ENCODE measurements at regions not wholly inside any gene's neighbourhood (a gene's known extent, or its start where the extent isn't known, plus 50 kb on each side); places are given as distances from the start of the nearest gene placed in this dataset.
"Not testable (repeated sequence)": the region's sequence is repeated elsewhere in the genome, so short reads cannot be mapped to it uniquely, and the experiment has no call there.

DNA sequence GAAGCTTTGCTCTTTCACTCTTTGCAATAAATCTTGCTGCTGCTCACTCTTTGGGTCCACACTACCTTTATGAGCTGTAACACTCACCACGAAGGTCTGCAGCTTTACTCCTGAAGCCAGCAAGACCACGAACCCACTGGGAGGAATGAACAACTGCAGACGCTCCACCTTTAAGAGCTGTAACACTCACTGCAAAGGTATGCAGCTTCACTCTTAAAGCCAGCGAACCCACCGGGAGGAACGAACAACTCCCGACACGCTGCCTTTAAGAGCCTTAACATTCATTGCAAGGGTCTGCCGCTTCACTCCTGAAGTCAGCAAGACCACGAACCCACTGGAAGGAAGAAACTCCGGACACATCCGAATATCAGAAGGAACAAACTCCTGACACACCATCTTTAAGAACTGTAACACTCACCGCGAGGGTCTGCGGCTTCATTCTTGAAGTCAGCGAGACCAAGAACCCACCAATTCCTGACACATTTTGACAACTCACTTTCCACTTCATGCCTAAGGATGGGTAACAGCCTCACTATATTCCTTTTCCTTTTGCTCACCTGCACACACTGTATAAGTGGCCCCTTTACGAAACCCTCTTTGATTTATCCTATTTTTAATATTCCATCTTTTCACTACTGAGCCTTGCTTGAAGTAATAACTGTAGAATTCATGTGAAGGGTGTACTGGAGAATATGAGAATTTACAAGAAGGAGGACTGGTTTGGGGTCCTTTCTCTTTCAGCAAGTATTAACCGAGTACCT lies 103.2 kb downstream of the RGS2 start:
- H3K36me3 ChIP-seq (ENCODE audit: control insufficient read depth in 2 of 2, insufficient read depth in 2 of 2, low read length in 1 of 2); H4K20me1 ChIP-seq (ENCODE audit: control insufficient read depth, insufficient read depth); BruUV-seq (replicated peaks); H3K4me2 ChIP-seq (ENCODE audit: control insufficient read depth, insufficient read depth); H3K79me2 ChIP-seq (ENCODE audit: control insufficient read depth, insufficient read depth, low read length); intact Hi-C loops (cut with micrococcal nuclease; ENCODE audit: unreplicated experiment); H2AFZ ChIP-seq (ENCODE audit: control insufficient read depth, low read depth, low read length); H3K4me3 ChIP-seq; H3K9ac ChIP-seq (ENCODE audit: control insufficient read depth, insufficient read depth, low read length); FAIRE-seq; CTCF ChIA-PET; DNase-seq (ENCODE audit: low read depth, low spot score); POLR2A ChIA-PET; ATAC-seq; in situ Hi-C loops (cut with MboI); H3K27me3 ChIP-seq (replicated peaks in 1 of 2; ENCODE audit: control insufficient read depth in 2 of 2, insufficient read depth in 2 of 2, low read length in 1 of 2); H3K27ac ChIP-seq (ENCODE audit: control insufficient read depth, insufficient read depth); H3K4me1 ChIP-seq (ENCODE audit: control insufficient read depth, insufficient read depth, low read length); RAD21 ChIA-PET (ENCODE audit: unreplicated experiment); H3K9me3 ChIP-seq (replicated peaks; ENCODE audit: control insufficient read depth, insufficient read depth, low read length): not testable (repeated sequence)
- TF ChIP-seq NFYB (IDR thresholded peaks at IDR 0.05; ENCODE audit: insufficient read depth, low read depth, low read length): 0 out of 2 replicates have a peak, but pooled peaks have one; percentile 2
- WGBS (ENCODE audit: insufficient coverage, insufficient replicate concordance, low lambda C conversion rate, missing lambda C conversion rate): 69% methylated on average over 18 of the region's 18 CpGs
- SMC1A ChIA-PET (ENCODE audit: uncharacterized antibody, unreplicated experiment): interaction anchor here (1.8 kb wide), 1 partner anchor 43 kb away, joined by 3 read pairs; no protein-coding TSS in a partner anchor

DNA sequence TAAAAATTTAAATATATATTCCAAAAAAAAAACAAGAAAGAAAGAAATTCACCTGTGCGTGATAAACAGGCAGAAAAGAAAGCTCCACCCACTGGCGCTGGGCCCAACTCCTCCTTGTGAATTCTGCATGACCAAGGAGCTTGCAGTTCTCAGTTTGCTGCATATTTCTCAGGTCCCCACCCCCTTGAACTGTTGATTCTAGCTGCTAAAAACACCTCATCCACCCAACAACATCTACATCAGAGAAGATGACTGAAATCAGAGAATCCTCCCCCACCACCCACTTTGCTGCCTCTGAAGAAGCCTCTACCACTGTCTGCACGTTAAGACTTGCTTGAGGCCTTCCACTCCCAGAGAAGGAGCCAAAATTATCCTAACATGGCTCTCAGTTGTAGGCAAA lies 104.8 kb downstream of the RGS2 start:
- no peak overlapping the region for H3K4me2 ChIP-seq (ENCODE audit: control insufficient read depth, insufficient read depth)
- no peak for ATAC-seq
- intact Hi-C loops (cut with micrococcal nuclease; ENCODE audit: unreplicated experiment): no loop called here

More for the DNA sequence above, 104.8 kb downstream of the RGS2 start:
- ChIA-PET CTCF (no interaction called here), RAD21 (ENCODE audit: unreplicated experiment) (no interaction called here), SMC1A (ENCODE audit: uncharacterized antibody, unreplicated experiment) (no interaction called here), POLR2A (no interaction called here)
- in situ Hi-C loops (cut with MboI): no loop called here
- H3K9me3 ChIP-seq (replicated peaks; ENCODE audit: control insufficient read depth, insufficient read depth, low read length): no peaks in the 10 kb centered on the region; the same call in 2 of the 3 replicates
- no peaks in the 10 kb centered on the region for H3K4me1 ChIP-seq (ENCODE audit: control insufficient read depth, insufficient read depth, low read length)
- no peaks in the 10 kb centered on the region for H3K79me2 ChIP-seq (ENCODE audit: control insufficient read depth, insufficient read depth, low read length)
- no peaks in the 10 kb centered on the region for H3K27me3 ChIP-seq (replicated peaks in 1 of 2; ENCODE audit: control insufficient read depth in 2 of 2, insufficient read depth in 2 of 2, low read length in 1 of 2)
- no peaks in the 10 kb centered on the region for H3K36me3 ChIP-seq (ENCODE audit: control insufficient read depth in 2 of 2, insufficient read depth in 2 of 2, low read length in 1 of 2)
- H3K27ac ChIP-seq (ENCODE audit: control insufficient read depth, insufficient read depth): no peak overlapping the region
- no peak overlapping the region for H3K4me3 ChIP-seq
- no peaks in the 10 kb centered on the region for H4K20me1 ChIP-seq (ENCODE audit: control insufficient read depth, insufficient read depth)
- H2AFZ ChIP-seq (ENCODE audit: control insufficient read depth, low read depth, low read length): no peak overlapping the region
- WGBS (ENCODE audit: insufficient coverage, insufficient replicate concordance, low lambda C conversion rate, missing lambda C conversion rate): 50% methylated on average over 3 of the region's 3 CpGs
- no peak overlapping the region for H3K9ac ChIP-seq (ENCODE audit: control insufficient read depth, insufficient read depth, low read length)
- BruUV-seq (replicated peaks): no TSS peak
- FAIRE-seq (no peak), DNase-seq (ENCODE audit: low read depth, low spot score) (no peak)
- TF ChIP-seq BRCA1 (IDR thresholded peaks at IDR 0.05; ENCODE audit: low read depth, low read length) (no peak), SREBF1 (IDR thresholded peaks at IDR 0.05; ENCODE audit: low read length) (no peak), CBFB (IDR thresholded peaks at IDR 0.05; ENCODE audit: low read depth) (no peak), EP300 (IDR thresholded peaks at IDR 0.05; ENCODE audit: borderline replicate concordance in 1 of 2, control insufficient read depth in 1 of 2, low read depth in 2 of 2, low read length in 2 of 2) (no peak), GABPA (IDR thresholded peaks at IDR 0.05; ENCODE audit: low read depth) (no peak), MYC (IDR thresholded peaks at IDR 0.05; ENCODE audit: insufficient read depth, insufficient read length, insufficient replicate concordance, low read length, severe bottlenecking) (no peak)

Measured in GM12878 (cell line).